Hepatocyte (in vitro differentiated cells): ENCODE measurements at regions not wholly inside any gene's neighbourhood (a gene's known extent, or its start where the extent isn't known, plus 50 kb on each side); places are given as distances from the start of the nearest gene placed in this dataset.

Experiments
- EZH2phosphoT487 ChIP-seq: fragments of 200-600 bp; sonication (generic); IDR thresholded peaks from one replicate; pipeline ENCODE4 v1.6.1; 2018; ENCODE audit warnings: antibody characterized with exemption, mild to moderate bottlenecking, low read depth, moderate library complexity; ENCODE audit not compliant: unreplicated experiment, severe bottlenecking
- TF ChIP-seq, protein P1 (sequence below): fragments of 200-600 bp; sonication (generic); IDR thresholded peaks from 2 replicates; pipeline ENCODE4 v1.5.1; 2016; ENCODE audit warnings: antibody characterized with exemption, mild to moderate bottlenecking; ENCODE audit not compliant: poor library complexity

DNA sequence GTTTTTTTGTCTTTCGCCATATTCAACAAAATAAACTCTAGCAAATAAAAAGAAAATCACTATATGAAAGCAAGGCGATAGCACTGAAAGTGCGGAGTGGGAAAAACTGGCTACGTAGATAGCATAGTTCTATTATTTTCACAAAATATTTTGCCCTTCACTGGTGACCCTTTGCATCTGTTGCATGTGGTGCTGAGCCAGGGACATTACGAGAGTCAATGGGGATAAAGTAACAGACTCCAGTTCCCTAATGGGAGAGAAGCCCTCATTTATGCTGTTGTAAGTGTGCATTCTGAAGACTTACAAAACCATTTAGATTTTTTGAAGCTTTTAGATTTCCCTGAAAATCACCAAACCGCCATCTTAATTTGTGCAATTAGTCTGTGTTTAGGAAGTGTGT, 501.6 kb downstream of the PPARGC1A start:
- TF ChIP-seq, protein P1, sequence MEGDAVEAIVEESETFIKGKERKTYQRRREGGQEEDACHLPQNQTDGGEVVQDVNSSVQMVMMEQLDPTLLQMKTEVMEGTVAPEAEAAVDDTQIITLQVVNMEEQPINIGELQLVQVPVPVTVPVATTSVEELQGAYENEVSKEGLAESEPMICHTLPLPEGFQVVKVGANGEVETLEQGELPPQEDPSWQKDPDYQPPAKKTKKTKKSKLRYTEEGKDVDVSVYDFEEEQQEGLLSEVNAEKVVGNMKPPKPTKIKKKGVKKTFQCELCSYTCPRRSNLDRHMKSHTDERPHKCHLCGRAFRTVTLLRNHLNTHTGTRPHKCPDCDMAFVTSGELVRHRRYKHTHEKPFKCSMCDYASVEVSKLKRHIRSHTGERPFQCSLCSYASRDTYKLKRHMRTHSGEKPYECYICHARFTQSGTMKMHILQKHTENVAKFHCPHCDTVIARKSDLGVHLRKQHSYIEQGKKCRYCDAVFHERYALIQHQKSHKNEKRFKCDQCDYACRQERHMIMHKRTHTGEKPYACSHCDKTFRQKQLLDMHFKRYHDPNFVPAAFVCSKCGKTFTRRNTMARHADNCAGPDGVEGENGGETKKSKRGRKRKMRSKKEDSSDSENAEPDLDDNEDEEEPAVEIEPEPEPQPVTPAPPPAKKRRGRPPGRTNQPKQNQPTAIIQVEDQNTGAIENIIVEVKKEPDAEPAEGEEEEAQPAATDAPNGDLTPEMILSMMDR = no peak
- TF ChIP-seq EZH2phosphoT487 = no peak
